Inferior parietal cortex (tissue), 1 donor: ENCODE measurements at regions not wholly inside any gene's neighbourhood (a gene's known extent, or its start where the extent isn't known, plus 50 kb on each side); places are given as distances from the start of the nearest gene placed in this dataset.

Source experiments
- DNase-seq: peaks from one replicate; pipeline ENCODE4 v3.0.0-alpha.2; 2016; ENCODE audit errors: extremely low spot score

DNA sequence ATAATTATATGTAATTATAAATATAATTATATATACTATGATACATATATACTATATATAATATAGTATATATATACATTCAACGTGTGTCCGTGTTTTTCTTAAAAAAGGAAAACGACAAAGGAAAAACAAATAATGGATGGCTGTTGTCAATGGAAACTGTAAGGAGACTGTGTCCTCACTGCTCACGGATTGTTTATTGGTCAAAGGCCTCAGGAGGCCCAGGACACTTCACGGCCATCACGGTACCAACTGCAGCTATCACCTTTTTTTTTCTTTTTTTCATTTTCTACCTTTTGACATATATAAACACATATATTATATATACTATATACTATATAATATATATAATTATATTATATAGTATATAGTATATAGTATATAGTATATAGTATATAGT, 113.4 kb downstream of the SPTSSA start:
- DNase-seq: no peak

DNA sequence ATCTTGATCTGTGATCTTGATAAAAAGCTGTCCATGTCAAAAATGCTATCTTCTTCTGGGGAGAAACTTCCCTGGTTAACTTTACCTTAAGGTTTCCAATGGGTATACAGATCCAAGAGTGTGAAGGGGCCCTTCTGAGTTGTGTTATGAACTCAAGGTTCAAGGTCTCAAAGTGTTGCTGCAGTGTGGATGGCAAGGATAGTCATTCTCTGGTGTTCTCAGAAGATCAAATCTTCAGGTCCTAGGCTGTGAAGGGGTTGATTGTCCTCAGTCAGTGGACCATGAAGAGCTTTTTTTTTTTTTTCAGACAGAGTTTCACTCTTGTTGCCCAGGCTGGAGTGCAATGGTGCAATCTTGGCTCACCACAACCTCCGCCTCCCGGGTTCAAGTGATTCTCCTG, 114.4 kb downstream of the SPTSSA start:
- no peak for DNase-seq

DNA sequence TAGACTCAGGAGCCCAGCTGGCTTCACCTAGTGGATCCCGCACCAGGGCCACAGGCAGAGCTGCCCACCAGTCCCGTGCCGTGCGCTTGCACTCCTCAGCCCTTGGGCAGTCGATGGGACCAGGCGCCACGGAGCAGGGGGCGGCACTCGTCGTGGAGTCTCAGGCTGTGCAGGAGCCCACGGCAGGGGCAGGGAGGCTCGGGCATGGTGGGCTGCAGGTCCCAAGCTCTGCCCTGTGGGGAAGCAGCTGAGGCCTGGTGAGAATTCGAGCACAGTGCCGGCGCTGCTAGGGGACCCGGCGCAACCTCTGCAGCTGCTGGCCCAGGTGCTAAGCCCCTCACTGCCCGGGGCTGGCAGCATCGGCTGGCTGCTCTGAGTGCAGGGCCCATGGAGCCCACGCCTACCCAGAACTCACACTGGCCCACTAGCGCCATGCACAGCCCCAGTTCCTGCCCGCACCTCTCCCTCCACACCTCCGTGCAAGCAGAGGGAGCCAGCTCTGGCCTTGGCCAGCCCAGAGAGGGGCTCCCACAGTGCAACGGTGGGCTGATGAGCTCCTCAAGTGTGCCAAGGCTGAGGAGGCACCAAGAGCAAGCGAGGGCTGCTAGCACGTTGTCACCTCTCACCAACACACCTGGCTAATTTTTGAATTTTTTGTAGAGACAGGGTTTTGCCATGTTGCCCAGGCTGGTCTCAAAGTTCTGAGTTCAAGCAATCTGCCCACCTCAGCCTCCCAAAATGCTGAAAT, 116.1 kb downstream of the SPTSSA start:
- no peak for DNase-seq

- DNase-seq: no peak
Observed at GRCh38 chr14:34344318-34344717, 117.7 kb downstream of the SPTSSA start.

DNA sequence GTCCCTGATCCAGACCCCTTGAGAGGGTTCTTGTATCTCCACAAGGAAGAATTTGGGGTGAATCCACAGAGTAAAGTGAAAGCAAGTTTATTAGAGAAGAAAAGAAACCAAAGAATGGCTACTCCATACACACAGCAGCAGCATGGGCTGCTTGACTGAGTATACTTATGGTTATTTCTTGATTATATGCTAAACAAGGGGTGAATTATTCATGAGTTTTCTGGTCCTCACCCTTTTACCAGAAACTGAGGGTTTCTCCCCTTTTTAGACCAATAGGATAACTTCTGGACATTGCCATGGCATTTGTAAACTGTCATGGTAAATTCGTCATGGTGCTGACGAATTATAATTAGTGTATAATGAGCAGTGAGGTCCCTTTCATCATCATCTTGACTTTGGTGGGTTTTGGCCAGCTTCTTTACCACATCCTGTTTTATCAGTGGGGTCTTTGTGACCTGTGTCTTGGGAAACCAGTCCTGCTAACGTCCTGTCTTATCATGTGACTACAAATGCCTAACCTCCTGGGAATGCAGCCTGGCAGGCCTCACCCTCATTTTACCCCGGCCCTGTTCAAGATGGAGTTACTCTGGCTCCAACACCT, 121.9 kb downstream of the SPTSSA start:
- DNase-seq: no peak

GRCh38 chr14:34338056-34338455, 124.0 kb downstream of the SPTSSA start:
- no peak for DNase-seq

DNA sequence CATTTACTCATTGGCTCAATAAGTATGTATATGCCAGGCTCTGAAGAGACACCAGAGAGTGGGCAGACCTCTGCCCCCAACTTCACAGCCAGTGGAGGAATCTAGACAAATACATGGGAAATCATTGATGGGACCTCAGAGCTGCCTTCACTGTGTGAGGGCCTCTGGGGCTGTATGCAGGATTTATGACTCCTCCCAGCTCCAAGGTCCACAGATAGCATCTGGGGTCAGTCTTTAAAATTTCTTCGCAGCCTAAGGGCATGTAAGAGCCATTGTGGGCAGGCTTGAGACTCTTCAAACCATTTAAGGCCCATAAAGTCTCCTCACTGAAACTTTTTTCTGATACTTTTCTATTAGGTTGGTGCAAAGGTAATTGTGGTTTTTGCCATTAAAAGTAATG, 125.5 kb downstream of the SPTSSA start:
- DNase-seq: no peak

- DNase-seq: no peak
Observed at GRCh38 chr14:34335968-34336367, 126.1 kb downstream of the SPTSSA start.

DNA sequence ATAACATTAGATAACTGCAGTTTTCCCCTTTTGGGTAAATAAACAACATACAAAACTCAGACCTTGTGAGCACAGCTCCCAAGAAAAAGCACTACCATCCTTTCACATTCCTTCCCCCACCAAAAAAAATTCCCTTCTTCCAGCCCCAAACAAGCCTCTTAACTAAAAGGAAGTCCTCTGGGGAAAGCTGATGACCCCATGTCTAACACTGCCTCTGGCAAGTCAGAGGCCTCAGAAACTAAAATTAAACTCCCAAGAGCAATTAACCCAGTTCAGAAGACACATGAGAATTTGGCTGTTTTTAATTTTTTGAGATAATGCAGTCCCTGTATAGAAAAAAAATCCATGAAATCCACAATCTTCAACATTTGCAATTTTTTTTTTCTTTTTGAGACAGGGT, 127.7 kb downstream of the SPTSSA start:
- DNase-seq: no peak

- peak; percentile 44 for DNase-seq
Observed at GRCh38 chr14:34331728-34332623, 130.1 kb downstream of the SPTSSA start.

- no peak for DNase-seq
Observed at GRCh38 chr14:34330846-34331245, 131.2 kb downstream of the SPTSSA start.

GRCh38 chr14:34329301-34329700, 132.7 kb downstream of the SPTSSA start:
- DNase-seq: no peak

DNA sequence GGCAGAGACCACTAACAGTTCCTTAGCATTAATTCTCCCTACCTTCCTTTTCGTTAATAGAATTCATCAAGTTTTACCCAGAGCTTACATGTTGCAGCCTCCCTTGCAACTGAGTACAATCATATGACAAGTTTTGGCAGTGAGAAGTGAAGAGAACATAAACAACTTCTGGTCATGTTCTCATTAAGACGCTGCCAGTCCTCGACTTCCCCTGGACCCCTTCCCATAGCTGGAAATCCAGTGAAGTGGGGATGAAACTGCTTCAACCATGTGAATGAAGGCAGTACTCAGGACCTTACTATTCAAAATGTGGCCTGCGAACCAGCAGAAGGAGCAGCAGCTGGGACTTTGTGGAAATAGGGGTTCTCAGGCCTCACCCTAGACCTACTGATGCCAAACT, 133.9 kb downstream of the SPTSSA start:
- DNase-seq: no peak

DNA sequence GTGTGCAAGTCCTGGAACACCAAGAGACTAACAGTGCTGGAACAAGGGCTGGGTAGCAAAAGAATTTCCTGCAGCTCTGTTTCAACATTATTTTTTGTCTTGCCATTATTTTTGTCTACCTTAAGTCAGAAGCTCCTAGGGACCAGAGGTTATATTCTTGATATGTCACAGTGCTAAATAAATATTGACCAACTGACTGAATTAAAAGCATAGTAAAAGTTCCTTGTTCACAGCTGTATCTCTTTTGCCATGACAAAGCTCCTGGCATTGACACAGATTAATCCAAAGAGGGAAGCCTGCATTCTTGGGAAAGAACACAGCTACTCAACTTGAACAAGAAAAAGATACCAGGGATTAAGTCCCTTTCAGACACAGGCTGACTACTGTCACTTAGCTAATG, 136.5 kb downstream of the SPTSSA start:
- DNase-seq: no peak

- DNase-seq: peak; percentile 70
Observed at GRCh38 chr14:34324363-34324795, 137.7 kb downstream of the SPTSSA start.

DNA sequence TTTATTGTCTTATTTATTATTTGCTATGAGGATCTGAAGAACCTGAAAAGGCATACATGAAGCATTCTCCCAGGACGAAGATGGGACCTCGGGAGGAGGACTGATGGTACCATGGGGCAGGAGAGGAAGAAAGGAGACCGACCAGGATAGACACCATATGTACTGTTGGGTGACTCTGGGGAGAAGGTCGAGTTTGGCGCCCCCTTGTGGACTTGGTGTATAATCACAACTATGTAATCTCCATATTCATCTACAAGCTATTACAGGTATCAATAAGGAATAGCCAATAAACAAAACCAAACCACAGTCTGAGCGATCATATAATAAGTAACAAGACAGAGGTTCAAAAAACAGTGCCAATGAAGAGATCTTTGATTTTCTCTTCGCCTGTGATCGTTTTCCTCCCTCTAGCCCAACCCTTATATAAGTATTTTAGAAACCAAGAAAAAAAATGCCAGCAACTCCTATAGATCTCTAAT, 139.1 kb downstream of the SPTSSA start:
- peak; percentile 77 for DNase-seq

DNA sequence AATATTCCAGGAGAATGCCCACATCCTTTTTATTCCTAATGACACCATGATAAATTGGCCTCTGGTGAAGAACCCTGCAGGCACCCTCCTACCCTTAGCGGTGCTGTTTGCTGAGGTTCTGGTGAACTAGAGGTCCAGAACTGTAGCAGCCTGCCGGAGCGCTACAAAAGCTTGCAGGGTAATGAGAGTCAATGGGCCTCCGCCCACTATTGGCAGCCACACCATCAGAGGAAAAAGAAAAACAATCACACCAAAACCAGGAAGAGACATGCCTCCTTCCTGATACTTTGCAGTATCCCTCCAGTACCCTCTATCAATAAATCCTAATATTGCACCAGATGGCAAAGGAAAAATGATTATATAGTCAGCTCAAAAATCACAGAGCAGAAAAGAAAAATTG, 142.9 kb downstream of the SPTSSA start:
- DNase-seq: no peak

- DNase-seq: no peak
Observed at GRCh38 chr14:34318014-34318413, 144.0 kb downstream of the SPTSSA start.

DNA sequence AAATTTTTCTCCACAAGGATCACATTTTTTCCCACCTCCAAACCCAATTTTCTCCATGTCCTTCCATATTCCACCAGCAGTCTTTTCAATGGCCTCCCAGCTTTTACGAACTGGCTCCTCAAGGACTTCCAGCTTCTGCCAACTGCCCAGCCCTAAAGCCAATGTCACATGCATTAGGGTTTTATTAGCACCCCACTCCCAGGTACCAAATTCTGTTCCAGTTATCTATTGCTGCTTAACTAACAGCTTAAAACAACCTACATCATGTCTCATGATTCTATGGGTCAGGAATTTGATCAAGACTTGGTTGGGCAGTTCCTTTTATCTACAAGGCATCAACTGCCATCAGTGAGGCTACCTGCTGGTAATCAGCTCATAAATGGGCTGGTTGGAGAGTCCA, 151.3 kb downstream of the SPTSSA start:
- DNase-seq: no peak

GRCh38 chr14:34303811-34304210, 158.2 kb downstream of the SPTSSA start:
- no peak for DNase-seq

DNA sequence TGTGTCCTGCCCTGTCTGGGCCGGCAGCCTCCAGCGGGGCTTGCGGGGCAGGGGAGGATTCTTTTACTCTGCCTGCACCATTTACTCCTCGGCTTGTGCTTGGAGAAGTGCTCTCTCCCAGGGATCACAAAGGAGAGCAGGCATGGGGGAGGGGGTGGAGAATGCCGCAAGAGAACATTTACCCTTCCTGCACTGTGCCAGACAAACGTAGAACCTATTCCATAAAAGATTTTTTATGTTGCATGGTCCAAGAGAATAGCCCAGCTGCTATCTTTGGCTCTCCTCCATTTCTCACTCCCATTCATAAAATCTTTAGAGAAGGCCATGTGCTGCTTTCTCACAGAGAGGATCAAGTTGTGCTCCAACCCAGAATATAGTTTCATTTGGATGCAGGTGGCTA, 159.4 kb downstream of the SPTSSA start:
- peak; percentile 55 for DNase-seq
